GM21717 (cell line): ENCODE measurements at regions not wholly inside any gene's neighbourhood (a gene's known extent, or its start where the extent isn't known, plus 50 kb on each side); places are given as distances from the start of the nearest gene placed in this dataset.
"Not testable (repeated sequence)": the region's sequence is repeated elsewhere in the genome, so short reads cannot be mapped to it uniquely, and the experiment has no call there.

Source experiments
- ATAC-seq: cut with Tn5 transposase; IDR thresholded peaks from one replicate; pipeline ENCODE4 v1.9.1; 2021; ENCODE audit warnings: mild to moderate bottlenecking, moderate library complexity; ENCODE audit not compliant: unreplicated experiment

- ATAC-seq = no peak
Measured at GRCh38 chr5:111983459-111983858, 226.5 kb upstream of the NREP start.

GRCh38 chr5:111977436-111977829 lies 220.4 kb upstream of the NREP start:
- ATAC-seq = no peak

GRCh38 chr5:111976705-111977435 lies 219.9 kb upstream of the NREP start:
- ATAC-seq = no peak

- ATAC-seq = no peak
Measured at GRCh38 chr5:111975133-111975532, 218.1 kb upstream of the NREP start.

GRCh38 chr5:111973961-111974360 lies 217.0 kb upstream of the NREP start:
- no peak for ATAC-seq

- no peak for ATAC-seq
Measured at GRCh38 chr5:111972548-111972947, 215.6 kb upstream of the NREP start.

- ATAC-seq = no peak
Measured at GRCh38 chr5:111972080-111972479, 215.1 kb upstream of the NREP start.

- ATAC-seq = no peak
Measured at GRCh38 chr5:111968459-111968858, 211.5 kb upstream of the NREP start.

GRCh38 chr5:111967463-111967862 lies 210.5 kb upstream of the NREP start:
- no peak for ATAC-seq

- no peak for ATAC-seq
Measured at GRCh38 chr5:111966290-111966689, 209.3 kb upstream of the NREP start.

- no peak for ATAC-seq
Measured at GRCh38 chr5:111963555-111963954, 206.6 kb upstream of the NREP start.

GRCh38 chr5:111962906-111963305 lies 205.9 kb upstream of the NREP start:
- ATAC-seq = no peak

- ATAC-seq = no peak
Measured at GRCh38 chr5:111961862-111962261, 204.9 kb upstream of the NREP start.

GRCh38 chr5:111960476-111961215 lies 203.7 kb upstream of the NREP start:
- no peak for ATAC-seq

- no peak for ATAC-seq
Measured at GRCh38 chr5:111958851-111959250, 201.9 kb upstream of the NREP start.

GRCh38 chr5:111956765-111957164 lies 199.8 kb upstream of the NREP start:
- ATAC-seq = not testable (repeated sequence)

GRCh38 chr5:111954516-111955395 lies 197.8 kb upstream of the NREP start:
- ATAC-seq = peak; percentile 71

- ATAC-seq = no peak
Measured at GRCh38 chr5:111953351-111954127, 196.5 kb upstream of the NREP start.

GRCh38 chr5:111952555-111952954 lies 195.6 kb upstream of the NREP start:
- no peak for ATAC-seq

- ATAC-seq = no peak
Measured at GRCh38 chr5:111950660-111951059, 193.7 kb upstream of the NREP start.
